ENCODE measurements at regions not wholly inside any gene's neighbourhood (a gene's known extent, or its start where the extent isn't known, plus 50 kb on each side); places are given as distances from the start of the nearest gene placed in this dataset.

DNA sequence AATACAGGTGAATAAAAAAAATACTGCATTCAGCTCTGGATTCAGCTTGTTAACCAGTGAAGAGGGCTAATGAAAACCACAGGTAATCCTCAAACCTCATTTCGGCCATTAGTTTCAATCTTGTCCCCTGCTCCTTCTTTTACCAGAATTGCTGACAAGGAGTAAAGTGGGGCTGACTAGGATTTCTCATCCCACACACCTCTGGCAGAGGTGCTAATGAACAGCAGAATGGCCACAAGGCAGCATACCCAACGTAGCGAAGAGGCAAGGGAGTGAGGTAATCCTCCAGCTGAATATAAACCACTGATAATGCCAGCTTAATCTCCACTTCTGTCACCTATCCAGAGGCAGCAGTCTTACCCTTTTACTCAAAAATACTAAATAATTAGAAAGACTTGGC is 248.8 kb upstream of the CDIN1 start:
- H2BK12ac ChIP-seq (ENCODE audit: insufficient read length, low read depth, low read length), result no peak overlapping the region
- Mint-ChIP-seq H3K9me3 (no peaks in the 10 kb centered on the region; a peak in 1 of 5 replicates), H3K4me3 (no peak overlapping the region), H3K36me3 (ENCODE audit: insufficient read depth in 1 of 3, low read depth in 3 of 3) (no peaks in the 10 kb centered on the region), H3K27me3 (ENCODE audit: low read depth) (no peaks in the 10 kb centered on the region), H3K4me1 (peaks cover 4% of the 10 kb centered on the region in 2 experiments; a peak in 3 of 4 replicates), H3K27ac (no peak overlapping the region)
- H4K5ac ChIP-seq (ENCODE audit: insufficient read length, low read depth, low read length), result no peak overlapping the region
- H3K79me1 ChIP-seq (ENCODE audit: insufficient read depth, low read depth, low read length, poor library complexity, severe bottlenecking), result no peaks in the 10 kb centered on the region
- H3K23me2 ChIP-seq (ENCODE audit: insufficient read length, low read depth, low read length, poor library complexity, severe bottlenecking), result no peaks in the 10 kb centered on the region
- H3T11ph ChIP-seq (ENCODE audit: low read length), result no peak overlapping the region
- H3K9ac ChIP-seq (ENCODE audit: extremely low read depth, insufficient read length, low read length), result no peak overlapping the region
- no peak overlapping the region for H3K18ac ChIP-seq (ENCODE audit: insufficient read length, low read depth, low read length)
- H4K8ac ChIP-seq (replicated peaks; ENCODE audit: insufficient read length, low read depth, low read length), result no peak overlapping the region
- H3K79me2 ChIP-seq (ENCODE audit: insufficient read depth, low read length), result no peaks in the 10 kb centered on the region
- no peak overlapping the region for H3K23ac ChIP-seq (ENCODE audit: insufficient read length, low read depth, low read length)
- H3K14ac ChIP-seq (ENCODE audit: insufficient read depth, low read length), result no peak overlapping the region
- no peak overlapping the region for H4K91ac ChIP-seq (ENCODE audit: insufficient read length, low read depth, low read length)
- H3K27me3 ChIP-seq (ENCODE audit: insufficient read depth, low read length), result no peaks in the 10 kb centered on the region
- no peak overlapping the region for H2BK15ac ChIP-seq (ENCODE audit: low read depth, low read length)
- no peak for DNase-seq
- H2BK20ac ChIP-seq (ENCODE audit: low read depth, low read length, poor library complexity, severe bottlenecking), result no peak overlapping the region
- H3K56ac ChIP-seq (ENCODE audit: insufficient read length, low read depth, low read length), result no peak overlapping the region
- no peaks in the 10 kb centered on the region; the same call in 1 of the 2 replicates for H3K4me1 ChIP-seq (ENCODE audit: insufficient read depth, low read length)
- no peak overlapping the region for H2AFZ ChIP-seq (ENCODE audit: low read length)
- no peaks in the 10 kb centered on the region for H3K9me3 ChIP-seq (ENCODE audit: control insufficient read depth, low read depth, low read length)
- H2BK120ac ChIP-seq (ENCODE audit: low read depth, low read length, poor library complexity, severe bottlenecking), result no peak overlapping the region
- TF ChIP-seq, protein P1, sequence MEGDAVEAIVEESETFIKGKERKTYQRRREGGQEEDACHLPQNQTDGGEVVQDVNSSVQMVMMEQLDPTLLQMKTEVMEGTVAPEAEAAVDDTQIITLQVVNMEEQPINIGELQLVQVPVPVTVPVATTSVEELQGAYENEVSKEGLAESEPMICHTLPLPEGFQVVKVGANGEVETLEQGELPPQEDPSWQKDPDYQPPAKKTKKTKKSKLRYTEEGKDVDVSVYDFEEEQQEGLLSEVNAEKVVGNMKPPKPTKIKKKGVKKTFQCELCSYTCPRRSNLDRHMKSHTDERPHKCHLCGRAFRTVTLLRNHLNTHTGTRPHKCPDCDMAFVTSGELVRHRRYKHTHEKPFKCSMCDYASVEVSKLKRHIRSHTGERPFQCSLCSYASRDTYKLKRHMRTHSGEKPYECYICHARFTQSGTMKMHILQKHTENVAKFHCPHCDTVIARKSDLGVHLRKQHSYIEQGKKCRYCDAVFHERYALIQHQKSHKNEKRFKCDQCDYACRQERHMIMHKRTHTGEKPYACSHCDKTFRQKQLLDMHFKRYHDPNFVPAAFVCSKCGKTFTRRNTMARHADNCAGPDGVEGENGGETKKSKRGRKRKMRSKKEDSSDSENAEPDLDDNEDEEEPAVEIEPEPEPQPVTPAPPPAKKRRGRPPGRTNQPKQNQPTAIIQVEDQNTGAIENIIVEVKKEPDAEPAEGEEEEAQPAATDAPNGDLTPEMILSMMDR (conservative IDR thresholded peaks at IDR 0.05), result no peak
- H4K20me1 ChIP-seq (ENCODE audit: control insufficient read depth, insufficient read depth, insufficient read length), result no peaks in the 10 kb centered on the region
- H3K4me2 ChIP-seq (ENCODE audit: insufficient read depth, insufficient read length, low read length), result no peak overlapping the region
- no peak overlapping the region for H2BK5ac ChIP-seq (ENCODE audit: insufficient read length, low read length)
- no peak overlapping the region for H3K4ac ChIP-seq (ENCODE audit: low read depth, low read length)
- no peak overlapping the region for H2AK5ac ChIP-seq (ENCODE audit: insufficient read length, low read length)
- WGBS (ENCODE audit: extremely low coverage, insufficient read length, low lambda C conversion rate), result no CpG with 5 or more reads among the region's 3 CpGs
- H3K27ac ChIP-seq (ENCODE audit: insufficient read length, low read depth, low read length), result no peak overlapping the region

All from H9 (cell line).